ENCODE measurements at regions not wholly inside any gene's neighbourhood (a gene's known extent, or its start where the extent isn't known, plus 50 kb on each side); places are given as distances from the start of the nearest gene placed in this dataset.
"Not testable (repeated sequence)": the region's sequence is repeated elsewhere in the genome, so short reads cannot be mapped to it uniquely, and the experiment has no call there.

DNA sequence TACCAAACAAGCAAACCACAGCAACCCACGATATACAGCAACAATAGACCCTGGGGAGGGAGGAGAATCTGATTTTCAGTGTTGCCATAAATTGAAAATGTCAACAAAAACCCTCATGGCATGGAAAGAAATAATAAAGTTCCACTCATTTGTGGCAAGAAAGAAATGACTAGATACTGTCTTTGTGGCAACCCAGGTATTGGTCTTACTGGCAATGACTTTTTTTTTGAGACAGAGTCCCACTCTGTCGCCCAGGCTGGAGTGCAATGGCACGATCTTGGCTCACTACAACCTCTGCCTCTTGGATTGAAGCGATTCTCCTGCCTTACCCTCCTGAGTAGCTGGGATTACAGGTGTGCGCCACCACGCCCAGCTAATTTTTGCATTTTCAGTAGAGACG is 204.0 kb downstream of the NPIPA7 start:
- TF ChIP-seq, protein P1, sequence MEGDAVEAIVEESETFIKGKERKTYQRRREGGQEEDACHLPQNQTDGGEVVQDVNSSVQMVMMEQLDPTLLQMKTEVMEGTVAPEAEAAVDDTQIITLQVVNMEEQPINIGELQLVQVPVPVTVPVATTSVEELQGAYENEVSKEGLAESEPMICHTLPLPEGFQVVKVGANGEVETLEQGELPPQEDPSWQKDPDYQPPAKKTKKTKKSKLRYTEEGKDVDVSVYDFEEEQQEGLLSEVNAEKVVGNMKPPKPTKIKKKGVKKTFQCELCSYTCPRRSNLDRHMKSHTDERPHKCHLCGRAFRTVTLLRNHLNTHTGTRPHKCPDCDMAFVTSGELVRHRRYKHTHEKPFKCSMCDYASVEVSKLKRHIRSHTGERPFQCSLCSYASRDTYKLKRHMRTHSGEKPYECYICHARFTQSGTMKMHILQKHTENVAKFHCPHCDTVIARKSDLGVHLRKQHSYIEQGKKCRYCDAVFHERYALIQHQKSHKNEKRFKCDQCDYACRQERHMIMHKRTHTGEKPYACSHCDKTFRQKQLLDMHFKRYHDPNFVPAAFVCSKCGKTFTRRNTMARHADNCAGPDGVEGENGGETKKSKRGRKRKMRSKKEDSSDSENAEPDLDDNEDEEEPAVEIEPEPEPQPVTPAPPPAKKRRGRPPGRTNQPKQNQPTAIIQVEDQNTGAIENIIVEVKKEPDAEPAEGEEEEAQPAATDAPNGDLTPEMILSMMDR (IDR thresholded peaks at IDR 0.05; ENCODE audit: borderline replicate concordance, extremely low read depth, low read length, poor library complexity, severe bottlenecking): not testable (repeated sequence)
- TF ChIP-seq EZH2 (IDR thresholded peaks at IDR 0.05; ENCODE audit: borderline replicate concordance, low read depth, low read length, severe bottlenecking): not testable (repeated sequence)

Data from DND-41 (cell line).